NB4 (cell line): ENCODE measurements at regions not wholly inside any gene's neighbourhood (a gene's known extent, or its start where the extent isn't known, plus 50 kb on each side); places are given as distances from the start of the nearest gene placed in this dataset.

Source experiments
- MYC ChIP-seq: IDR thresholded peaks from 2 replicates; pipeline ENCODE4 v1.6.1; 2011; ENCODE audit warnings: low read depth, low read length
- POLR2A ChIP-seq: IDR thresholded peaks from 2 replicates; pipeline ENCODE4 v1.6.1; 2011; ENCODE audit warnings: mild to moderate bottlenecking; ENCODE audit not compliant: insufficient read length; ENCODE audit errors: extremely low read depth
- TF ChIP-seq, protein P1 (sequence below): IDR thresholded peaks from one replicate; pipeline ENCODE4 v1.5.1; 2012; ENCODE audit warnings: low read depth, low read length
- TF ChIP-seq, protein P2 (sequence below): IDR thresholded peaks from 2 replicates; pipeline ENCODE4 v1.6.1; 2011; ENCODE audit warnings: low read depth, low read length

DNA sequence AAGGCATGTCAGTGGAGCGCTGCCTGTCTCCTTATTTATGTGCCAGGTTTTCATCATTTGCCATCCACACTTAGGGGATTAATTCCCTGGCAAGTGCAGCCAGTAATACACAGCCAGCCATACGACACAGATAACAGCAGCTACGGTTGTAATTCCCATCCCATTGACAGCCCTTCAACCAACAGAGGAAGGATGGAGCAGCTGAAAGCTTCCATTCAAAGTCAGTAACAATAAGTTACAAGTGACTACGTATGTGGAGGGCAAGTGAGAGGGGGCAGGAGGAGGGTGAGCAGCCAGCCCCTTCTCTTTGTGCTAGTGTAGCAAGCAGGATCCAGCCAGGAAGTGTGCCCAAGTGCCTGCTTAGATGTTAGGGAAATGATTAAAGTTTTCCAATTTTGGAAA lies 53.8 kb upstream of the LYRM9 start:
- TF ChIP-seq, protein P1, sequence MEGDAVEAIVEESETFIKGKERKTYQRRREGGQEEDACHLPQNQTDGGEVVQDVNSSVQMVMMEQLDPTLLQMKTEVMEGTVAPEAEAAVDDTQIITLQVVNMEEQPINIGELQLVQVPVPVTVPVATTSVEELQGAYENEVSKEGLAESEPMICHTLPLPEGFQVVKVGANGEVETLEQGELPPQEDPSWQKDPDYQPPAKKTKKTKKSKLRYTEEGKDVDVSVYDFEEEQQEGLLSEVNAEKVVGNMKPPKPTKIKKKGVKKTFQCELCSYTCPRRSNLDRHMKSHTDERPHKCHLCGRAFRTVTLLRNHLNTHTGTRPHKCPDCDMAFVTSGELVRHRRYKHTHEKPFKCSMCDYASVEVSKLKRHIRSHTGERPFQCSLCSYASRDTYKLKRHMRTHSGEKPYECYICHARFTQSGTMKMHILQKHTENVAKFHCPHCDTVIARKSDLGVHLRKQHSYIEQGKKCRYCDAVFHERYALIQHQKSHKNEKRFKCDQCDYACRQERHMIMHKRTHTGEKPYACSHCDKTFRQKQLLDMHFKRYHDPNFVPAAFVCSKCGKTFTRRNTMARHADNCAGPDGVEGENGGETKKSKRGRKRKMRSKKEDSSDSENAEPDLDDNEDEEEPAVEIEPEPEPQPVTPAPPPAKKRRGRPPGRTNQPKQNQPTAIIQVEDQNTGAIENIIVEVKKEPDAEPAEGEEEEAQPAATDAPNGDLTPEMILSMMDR: no peak
- TF ChIP-seq POLR2A: no peak
- TF ChIP-seq, protein P2, sequence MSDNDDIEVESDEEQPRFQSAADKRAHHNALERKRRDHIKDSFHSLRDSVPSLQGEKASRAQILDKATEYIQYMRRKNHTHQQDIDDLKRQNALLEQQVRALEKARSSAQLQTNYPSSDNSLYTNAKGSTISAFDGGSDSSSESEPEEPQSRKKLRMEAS: no peak
- TF ChIP-seq MYC: no peak
